NCI-H345 treated with DMSO at 0.1 percent for 48 hours (cell line): ENCODE measurements at regions not wholly inside any gene's neighbourhood (a gene's known extent, or its start where the extent isn't known, plus 50 kb on each side); places are given as distances from the start of the nearest gene placed in this dataset.

Experiments
- DNase-seq: peaks from one replicate; lab custom pipeline; 2025; ENCODE audit not compliant: unreplicated experiment; lab: John Stamatoyannopoulos, UW

DNA sequence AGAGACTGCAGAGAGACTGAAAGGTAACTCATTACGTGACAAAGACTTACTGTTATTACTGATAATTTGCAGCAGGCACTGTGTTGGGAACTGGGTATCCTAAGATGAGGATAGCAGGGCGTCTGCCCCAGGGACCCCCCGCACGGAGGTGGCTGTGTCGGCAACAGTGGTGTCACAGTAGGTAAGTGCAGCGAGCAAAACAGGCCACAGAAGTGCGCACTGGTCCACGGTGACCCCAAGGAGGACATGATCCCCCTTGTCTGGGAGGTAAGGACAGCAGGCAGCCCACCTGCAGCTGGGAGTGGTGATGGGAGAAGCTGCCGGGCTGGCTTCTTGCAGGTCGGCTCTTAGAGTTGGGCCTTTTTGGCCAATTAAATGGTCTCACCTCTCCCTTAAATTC lies 82.9 kb downstream of the FAM43A start:
- no peak for DNase-seq

DNA sequence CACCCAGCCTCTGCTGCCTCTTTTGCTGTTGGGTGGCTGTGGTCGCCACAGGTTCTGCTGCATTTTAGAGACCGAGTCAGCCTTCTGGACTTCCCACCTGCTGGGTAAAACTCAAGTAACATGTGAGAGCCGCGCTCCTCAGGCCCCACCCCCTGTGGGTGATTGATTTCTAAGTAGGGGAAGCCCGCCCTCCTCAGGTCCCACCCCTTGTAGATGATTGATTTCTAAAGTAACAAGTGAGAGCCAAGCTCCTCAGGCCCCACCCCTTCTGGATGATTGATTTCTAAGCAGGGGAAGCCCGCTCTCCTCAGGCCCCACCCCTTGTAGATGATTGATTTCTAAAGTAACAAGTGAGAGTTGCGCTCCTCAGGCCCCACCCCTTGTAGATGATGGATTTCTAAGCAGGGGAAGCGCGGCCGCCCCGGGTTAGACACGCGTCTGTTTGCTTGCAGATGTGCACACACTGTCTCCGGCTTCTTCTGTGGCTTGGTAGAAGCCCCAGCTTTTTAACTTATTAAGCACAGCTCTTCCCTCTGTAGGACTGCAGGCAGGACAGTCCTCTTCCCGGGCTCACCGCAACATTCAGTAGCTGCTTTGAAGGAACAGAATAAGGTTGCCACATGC lies 83.4 kb downstream of the FAM43A start:
- no peak for DNase-seq

DNA sequence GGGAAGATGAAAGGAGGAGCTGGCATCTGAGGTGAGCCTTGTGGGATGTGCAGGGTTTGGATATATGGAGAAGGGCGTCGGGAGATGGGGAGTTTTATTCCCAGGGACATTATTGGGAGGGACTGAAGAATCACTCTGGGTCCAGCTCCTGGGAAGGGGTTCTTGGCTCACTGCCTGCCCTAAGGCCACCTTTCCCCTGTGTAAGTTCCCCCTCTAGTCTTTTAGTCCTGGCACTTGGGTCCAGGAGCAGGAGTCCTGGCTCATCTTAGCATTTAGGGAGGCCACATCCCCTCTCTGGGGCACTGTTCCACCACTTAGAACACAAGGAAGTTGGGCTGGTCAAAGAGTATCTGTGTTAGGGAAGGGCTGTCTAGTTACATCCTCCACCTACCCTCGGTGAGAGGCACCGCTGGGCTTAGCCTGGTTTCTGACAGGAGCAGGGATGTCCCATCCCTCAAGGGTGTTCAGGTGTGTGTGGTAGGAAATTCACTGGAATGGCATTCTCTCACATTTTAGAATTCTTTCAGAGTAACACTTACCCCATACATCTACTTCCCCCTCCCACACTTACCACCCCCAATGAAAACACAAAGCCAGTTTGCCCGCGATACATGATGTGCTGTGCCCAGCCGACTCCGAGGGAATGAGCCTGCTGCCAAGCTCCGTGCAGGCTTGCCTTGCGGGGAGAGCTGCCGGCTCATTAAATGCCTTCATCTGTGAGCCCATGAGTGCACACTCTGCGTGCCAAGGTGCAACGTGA lies 86.7 kb downstream of the FAM43A start:
- DNase-seq = no peak

- no peak for DNase-seq
These were observed 87.5 kb downstream of the FAM43A start for GRCh38 chr3:194773216-194773615.

GRCh38 chr3:194773771-194774455 lies 88.2 kb downstream of the FAM43A start:
- peak; percentile 50 for DNase-seq

DNA sequence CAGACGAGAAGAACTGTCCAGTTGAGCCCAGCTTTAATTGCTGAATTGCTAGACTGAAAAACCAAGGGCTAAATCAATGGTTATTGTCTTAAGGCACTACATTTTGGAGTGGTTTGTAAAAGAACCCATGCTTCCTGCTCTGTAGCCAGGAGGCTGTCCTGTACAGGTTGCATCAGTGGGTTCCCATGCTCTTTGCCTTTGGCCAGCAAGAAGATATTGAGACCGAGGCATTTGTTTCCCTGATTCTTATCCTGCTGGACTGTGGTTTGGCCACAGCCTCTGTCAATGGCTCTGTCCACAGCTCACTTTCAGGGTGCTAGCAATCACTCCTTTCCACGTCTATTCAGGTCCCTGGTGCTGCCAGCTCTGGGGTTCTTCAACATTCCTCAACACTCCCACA lies 89.6 kb downstream of the FAM43A start:
- no peak for DNase-seq

DNA sequence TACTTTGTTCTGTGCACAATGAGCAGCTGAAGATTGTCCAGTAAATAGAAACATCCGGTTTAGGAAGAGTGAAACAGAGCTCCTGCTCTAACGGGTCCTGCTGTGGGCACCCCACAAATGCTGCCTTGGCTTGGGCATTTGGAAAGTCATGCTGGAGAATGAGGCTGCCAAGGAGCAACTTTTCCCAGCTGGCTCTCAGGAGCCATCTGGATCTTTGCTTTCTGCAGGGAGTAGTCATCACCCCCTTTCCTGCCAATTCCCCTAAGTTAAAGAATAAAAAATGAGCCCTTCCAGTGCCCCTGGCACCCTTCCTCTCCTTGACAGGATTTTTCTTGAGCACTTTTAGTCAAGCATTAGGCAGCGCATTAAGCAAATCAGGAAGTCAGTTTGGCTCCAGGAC lies 90.0 kb downstream of the FAM43A start:
- no peak for DNase-seq

DNA sequence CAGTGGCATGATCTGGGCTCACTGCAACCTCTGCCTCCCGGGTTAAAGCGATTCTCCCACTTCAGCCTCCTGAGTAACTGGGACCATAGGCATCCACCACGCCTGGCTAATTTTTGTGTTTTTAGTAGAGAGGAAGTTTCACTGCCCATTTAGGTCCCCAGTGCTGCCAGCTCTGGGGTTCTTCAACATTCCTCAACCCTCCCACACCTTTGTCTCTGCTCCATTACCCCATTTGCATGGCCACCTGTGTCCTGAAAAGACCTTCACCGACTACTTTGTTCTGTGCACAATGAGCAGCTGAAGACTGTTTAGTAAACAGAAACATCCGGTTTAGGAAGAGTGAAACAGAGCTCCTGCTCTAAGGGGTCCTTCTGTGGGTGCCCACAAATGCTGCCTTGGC lies 92.0 kb downstream of the FAM43A start:
- no peak for DNase-seq

DNA sequence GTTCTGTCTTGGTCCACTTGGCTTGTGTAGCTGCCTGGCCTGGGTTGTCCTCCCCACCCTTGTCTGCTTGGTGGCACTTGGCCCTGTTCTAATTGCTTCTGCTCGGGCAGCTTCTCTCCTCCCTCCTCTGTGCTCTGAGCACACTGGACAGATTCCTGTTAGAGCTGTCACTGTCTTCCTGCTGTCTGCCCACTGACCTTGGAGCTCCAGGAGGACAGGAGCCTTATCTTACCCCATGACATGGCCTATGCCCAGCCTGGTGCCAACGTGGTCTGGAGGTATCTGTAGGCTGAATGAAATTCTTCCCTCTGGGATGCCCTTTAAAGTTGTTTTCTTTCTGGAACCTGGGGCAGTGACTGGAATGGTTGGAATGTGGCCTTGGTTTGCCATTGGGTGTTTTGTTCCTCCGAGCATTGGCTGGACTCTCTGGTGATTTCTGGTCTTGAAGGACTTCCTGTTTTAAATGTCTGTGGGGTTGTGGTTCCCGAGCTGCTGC lies 94.1 kb downstream of the FAM43A start:
- DNase-seq = no peak

DNA sequence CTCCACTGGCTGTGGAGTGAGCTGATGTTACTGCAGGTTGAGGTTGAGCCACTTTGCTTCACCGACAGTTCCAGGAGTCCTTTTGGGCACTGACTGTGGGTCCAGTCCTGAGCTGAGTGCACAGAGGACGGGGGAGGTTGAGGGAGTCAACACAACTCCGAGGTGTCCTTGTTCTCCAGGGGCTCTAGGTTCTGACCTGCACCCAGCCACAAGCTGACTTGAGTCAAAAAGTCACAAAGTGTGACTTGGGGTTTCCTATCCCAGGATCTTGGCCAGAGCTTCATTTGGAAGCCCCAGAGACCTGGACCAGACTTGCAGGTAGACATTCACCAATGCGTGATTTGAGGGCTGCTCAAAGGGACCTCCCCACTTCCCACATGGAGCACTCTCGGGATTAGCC lies 95.0 kb downstream of the FAM43A start:
- no peak for DNase-seq

GRCh38 chr3:194781617-194782016 lies 95.9 kb downstream of the FAM43A start:
- DNase-seq = no peak

GRCh38 chr3:194782698-194783404 lies 97.2 kb downstream of the FAM43A start:
- peak; percentile 68 for DNase-seq

- no peak for DNase-seq
These were observed 98.7 kb downstream of the FAM43A start for GRCh38 chr3:194784361-194784760.

DNA sequence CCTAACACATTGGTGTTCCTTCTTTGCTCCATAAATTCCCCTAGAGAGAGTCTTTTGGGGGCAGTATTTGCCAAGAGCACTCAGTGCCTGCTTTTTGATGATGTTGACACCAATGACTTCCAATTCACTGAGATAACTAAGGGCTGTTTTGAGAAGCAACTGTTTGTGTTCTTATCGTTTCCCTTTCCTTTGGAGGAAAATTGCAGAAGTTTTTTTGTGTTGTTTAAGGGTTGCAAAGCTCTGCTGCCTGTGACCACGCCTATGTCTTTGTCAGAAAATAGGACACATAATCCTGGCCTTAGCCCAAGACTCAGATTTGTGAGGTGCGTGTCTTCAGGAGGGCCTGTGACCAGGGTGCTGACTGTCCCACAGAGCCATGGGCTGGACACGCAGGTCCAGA lies 99.6 kb downstream of the FAM43A start:
- DNase-seq = no peak

GRCh38 chr3:194787072-194787471 lies 101.4 kb downstream of the FAM43A start:
- no peak for DNase-seq

DNA sequence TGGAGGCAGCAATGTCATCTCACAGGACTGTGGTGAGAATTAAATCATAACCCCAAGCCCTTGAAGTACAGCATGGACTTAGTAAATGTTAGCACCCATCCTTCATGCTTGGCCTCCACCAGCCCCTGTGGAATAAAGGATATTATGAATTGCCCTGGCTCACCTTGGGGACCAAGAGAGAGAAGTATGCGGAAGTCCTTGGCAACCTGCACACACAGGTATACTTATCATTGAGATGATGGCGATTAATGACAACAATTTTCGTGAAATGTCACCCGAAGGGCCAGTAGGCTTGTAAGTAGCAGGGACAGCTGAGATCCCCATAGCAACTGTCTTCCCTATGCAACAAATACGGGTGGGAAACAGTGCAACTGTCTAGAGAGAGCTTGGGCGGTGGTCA lies 102.0 kb downstream of the FAM43A start:
- DNase-seq = no peak

DNA sequence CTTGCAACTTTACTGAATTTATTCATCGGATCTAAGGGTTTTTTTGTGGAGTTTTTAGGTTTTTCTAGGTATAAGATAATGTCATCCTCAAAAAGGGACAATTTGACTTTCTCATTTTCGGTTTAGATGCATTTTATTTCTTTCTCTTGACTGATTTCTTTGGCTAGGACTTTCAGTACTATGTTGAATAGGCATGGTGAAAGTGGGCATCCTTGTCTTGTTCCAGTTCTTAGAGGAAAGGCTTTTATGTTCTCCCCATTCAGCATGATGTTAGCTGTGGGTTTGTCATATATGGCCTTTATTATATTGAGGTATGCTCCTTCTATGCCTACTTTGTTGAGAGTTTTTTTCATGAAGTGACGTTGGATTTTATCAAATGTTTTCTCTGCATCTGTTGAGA lies 106.7 kb downstream of the FAM43A start:
- DNase-seq = no peak

GRCh38 chr3:194797555-194798250 lies 112.0 kb downstream of the FAM43A start:
- DNase-seq = no peak

- DNase-seq = no peak
These were observed 112.8 kb downstream of the FAM43A start for GRCh38 chr3:194798486-194798885.

DNA sequence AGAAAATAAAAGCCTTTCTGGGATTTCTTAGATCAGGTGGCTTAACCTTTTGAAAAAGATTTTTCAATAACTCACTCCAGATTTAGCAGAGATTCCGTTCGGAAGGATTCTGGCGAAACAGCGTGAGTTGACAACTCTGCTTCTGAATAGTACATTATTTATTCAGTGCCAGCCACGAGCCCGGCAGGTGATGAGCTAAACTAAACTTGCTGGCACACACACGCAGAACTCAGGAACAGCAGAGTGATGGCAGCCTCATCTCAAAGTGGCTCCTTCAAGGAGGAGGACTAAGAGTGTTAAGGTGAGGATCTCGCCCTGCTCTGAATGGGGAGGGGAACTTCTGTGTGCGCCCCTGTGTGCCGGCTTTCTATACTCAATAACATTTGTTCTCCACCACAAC lies 114.3 kb downstream of the FAM43A start:
- no peak for DNase-seq
